MM.1S (cell line): ENCODE measurements at regions not wholly inside any gene's neighbourhood (a gene's known extent, or its start where the extent isn't known, plus 50 kb on each side); places are given as distances from the start of the nearest gene placed in this dataset.

Experiments used
- EZH2 ChIP-seq: fragments of 300-600 bp; sonication (generic); optimal IDR thresholded peaks from 2 replicates; pipeline ENCODE3; 2017; ENCODE audit warnings: low read depth, mild to moderate bottlenecking, antibody characterized with exemption, low read length, mixed read lengths
- EZH2phosphoT487 ChIP-seq: fragments of 300-600 bp; sonication (generic); IDR thresholded peaks from 2 replicates; pipeline ENCODE4 v1.6.1; 2018; ENCODE audit warnings: antibody characterized with exemption, low read length
- TF ChIP-seq, protein P1 (sequence below): fragments of 300-600 bp; sonication (generic); IDR thresholded peaks from 2 replicates; pipeline ENCODE4 v1.5.1; 2016; ENCODE audit warnings: antibody characterized with exemption, low read length, mixed read lengths

DNA sequence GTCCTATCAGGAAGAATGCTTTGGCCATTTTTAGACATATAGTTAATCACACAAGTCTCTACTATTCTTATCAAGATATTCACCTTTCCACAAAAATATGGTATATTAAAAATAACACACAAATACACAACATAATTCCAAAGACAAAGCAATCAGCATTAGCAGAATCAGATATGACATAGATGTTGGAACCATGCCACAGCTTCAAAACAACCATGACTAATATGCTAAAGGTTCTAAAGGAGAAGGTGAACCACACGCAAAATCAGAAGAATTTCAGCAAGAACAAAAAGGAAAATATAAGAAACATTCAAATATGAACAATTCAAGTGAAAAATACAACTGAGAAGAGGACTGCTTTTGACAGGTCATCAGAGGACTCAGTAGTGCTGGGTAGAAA is 670.2 kb upstream of the SORCS1 start:
- TF ChIP-seq, protein P1, sequence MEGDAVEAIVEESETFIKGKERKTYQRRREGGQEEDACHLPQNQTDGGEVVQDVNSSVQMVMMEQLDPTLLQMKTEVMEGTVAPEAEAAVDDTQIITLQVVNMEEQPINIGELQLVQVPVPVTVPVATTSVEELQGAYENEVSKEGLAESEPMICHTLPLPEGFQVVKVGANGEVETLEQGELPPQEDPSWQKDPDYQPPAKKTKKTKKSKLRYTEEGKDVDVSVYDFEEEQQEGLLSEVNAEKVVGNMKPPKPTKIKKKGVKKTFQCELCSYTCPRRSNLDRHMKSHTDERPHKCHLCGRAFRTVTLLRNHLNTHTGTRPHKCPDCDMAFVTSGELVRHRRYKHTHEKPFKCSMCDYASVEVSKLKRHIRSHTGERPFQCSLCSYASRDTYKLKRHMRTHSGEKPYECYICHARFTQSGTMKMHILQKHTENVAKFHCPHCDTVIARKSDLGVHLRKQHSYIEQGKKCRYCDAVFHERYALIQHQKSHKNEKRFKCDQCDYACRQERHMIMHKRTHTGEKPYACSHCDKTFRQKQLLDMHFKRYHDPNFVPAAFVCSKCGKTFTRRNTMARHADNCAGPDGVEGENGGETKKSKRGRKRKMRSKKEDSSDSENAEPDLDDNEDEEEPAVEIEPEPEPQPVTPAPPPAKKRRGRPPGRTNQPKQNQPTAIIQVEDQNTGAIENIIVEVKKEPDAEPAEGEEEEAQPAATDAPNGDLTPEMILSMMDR: no peak
- TF ChIP-seq EZH2phosphoT487: no peak
- TF ChIP-seq EZH2: no peak
